Neutrophil (primary cell): ENCODE measurements at regions not wholly inside any gene's neighbourhood (a gene's known extent, or its start where the extent isn't known, plus 50 kb on each side); places are given as distances from the start of the nearest gene placed in this dataset.

Source experiments
- H3K27ac ChIP-seq: fragments of 200-600 bp; sonication (generic); 2 replicates; pipeline ENCODE4 v1.5.1; 2016; ENCODE audit warnings: mild to moderate bottlenecking, moderate library complexity
- H3K27me3 ChIP-seq: fragments of 200-600 bp; sonication (generic); 2 replicates; pipeline ENCODE4 v1.6.0; 2016; ENCODE audit warnings: mild to moderate bottlenecking
- H3K36me3 ChIP-seq: fragments of 200-600 bp; sonication (generic); 2 replicates; pipeline ENCODE4 v1.5.1; 2017
- H3K4me1 ChIP-seq, 2 experiments: fragments of 200-600 bp in 1 of 2; sonication (generic) in 1 of 2; 1 replicate in 1 of 2; 2 replicates in 1 of 2; pipeline versions ENCODE4 v1.5.1 to v1.6.1; 2013 to 2016; ENCODE audit warnings: low read depth in 1 of 2, low read length in 1 of 2, mild to moderate bottlenecking in 1 of 2, moderate library complexity in 1 of 2; ENCODE audit not compliant: control insufficient read depth in 1 of 2, insufficient read depth in 1 of 2
- H3K4me3 ChIP-seq, 2 experiments: fragments of 200-600 bp in 1 of 2; sonication (generic) in 1 of 2; 1 replicate in 1 of 2; 2 replicates in 1 of 2; pipeline ENCODE4 v1.5.1; 2013 to 2016; ENCODE audit warnings: low read depth in 1 of 2, low read length in 1 of 2, mild to moderate bottlenecking in 1 of 2, moderate library complexity in 1 of 2
- H3K9me3 ChIP-seq: fragments of 200-600 bp; sonication (generic); 2 replicates; pipeline ENCODE4 v1.5.1; 2016
- TF ChIP-seq, protein P1 (sequence below): fragments of 200-600 bp; sonication (generic); IDR thresholded peaks from 2 replicates; pipeline ENCODE4 v1.5.1; 2016; ENCODE audit warnings: antibody characterized with exemption

DNA sequence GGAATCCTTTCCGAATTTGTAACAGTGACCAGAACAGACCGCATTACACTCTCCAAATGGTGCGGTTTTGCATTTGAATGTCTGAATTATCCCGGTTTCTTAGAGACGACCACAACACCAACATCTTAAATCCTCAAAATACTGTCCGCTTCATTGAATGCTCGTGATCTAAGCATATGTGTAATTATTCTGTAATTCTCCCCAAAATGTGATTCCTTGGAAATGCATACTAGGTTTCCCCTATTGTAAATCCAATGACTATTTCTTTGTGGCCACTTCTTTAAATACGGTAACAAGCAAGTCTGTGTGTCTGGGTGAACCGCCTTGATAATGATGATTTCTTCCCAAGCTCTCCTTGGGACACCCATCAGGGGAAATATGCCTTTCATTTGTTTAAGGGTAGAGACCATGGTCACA is 87.3 kb upstream of the DBX1 start:
- TF ChIP-seq, protein P1, sequence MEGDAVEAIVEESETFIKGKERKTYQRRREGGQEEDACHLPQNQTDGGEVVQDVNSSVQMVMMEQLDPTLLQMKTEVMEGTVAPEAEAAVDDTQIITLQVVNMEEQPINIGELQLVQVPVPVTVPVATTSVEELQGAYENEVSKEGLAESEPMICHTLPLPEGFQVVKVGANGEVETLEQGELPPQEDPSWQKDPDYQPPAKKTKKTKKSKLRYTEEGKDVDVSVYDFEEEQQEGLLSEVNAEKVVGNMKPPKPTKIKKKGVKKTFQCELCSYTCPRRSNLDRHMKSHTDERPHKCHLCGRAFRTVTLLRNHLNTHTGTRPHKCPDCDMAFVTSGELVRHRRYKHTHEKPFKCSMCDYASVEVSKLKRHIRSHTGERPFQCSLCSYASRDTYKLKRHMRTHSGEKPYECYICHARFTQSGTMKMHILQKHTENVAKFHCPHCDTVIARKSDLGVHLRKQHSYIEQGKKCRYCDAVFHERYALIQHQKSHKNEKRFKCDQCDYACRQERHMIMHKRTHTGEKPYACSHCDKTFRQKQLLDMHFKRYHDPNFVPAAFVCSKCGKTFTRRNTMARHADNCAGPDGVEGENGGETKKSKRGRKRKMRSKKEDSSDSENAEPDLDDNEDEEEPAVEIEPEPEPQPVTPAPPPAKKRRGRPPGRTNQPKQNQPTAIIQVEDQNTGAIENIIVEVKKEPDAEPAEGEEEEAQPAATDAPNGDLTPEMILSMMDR = no peak
- H3K4me3 ChIP-seq = no peak overlapping the region
- no peaks in the 10 kb centered on the region for H3K36me3 ChIP-seq
- peaks cover 49% of the 10 kb centered on the region for H3K27me3 ChIP-seq
- no peak overlapping the region for H3K27ac ChIP-seq
- H3K4me1 ChIP-seq = no peaks in the 10 kb centered on the region
- H3K9me3 ChIP-seq = no peaks in the 10 kb centered on the region

DNA sequence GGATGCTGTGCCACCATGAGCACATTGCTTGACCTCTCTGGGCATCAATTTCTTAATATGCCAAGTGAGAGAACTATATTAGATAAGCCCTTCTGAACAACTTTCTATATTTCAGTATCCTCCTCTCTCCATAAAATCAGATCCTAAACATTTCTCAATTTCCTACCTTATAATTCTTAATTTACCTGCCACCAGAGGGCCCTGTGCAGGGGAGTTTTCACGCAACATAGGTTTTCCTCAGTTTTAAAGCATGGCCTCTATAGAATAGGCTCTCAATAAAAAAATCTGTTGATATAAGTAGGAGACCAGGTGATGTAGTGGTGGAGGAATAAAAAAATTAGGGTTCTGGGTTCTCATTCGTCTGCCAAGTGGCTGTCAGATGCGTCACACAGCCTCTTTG is 83.7 kb upstream of the DBX1 start:
- Histone ChIP-seq H3K4me1 (no peaks in the 10 kb centered on the region), H3K27ac (no peak overlapping the region), H3K27me3 (peaks cover 38% of the 10 kb centered on the region), H3K36me3 (no peaks in the 10 kb centered on the region), H3K4me3 (no peak overlapping the region), H3K9me3 (no peaks in the 10 kb centered on the region)
- TF ChIP-seq, protein P1 = no peak

DNA sequence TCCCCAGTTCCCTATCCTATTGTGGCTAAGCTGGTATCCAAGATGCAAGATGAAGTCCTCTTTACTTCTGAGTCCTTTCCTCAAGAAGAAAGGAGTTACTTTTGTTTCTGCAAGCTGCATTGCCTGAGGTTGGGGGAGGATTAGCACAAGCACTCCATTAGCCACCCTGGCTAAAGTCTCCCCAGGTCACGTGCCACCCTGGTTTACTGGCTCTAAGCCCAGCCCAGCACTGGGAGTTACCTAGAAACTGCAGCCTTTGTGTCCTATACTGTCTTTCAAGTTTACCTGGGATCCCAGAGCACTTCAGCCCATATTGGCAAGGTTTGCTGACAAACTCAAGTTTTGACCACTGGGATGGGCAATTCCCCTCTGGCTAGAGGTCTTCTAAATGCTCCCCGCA is 78.4 kb upstream of the DBX1 start:
- Histone ChIP-seq H3K36me3 (no peaks in the 10 kb centered on the region), H3K9me3 (no peaks in the 10 kb centered on the region), H3K4me3 (no peak overlapping the region), H3K27me3 (peaks cover 13% of the 10 kb centered on the region), H3K4me1 (no peaks in the 10 kb centered on the region), H3K27ac (no peak overlapping the region)
- TF ChIP-seq, protein P1 = no peak

DNA sequence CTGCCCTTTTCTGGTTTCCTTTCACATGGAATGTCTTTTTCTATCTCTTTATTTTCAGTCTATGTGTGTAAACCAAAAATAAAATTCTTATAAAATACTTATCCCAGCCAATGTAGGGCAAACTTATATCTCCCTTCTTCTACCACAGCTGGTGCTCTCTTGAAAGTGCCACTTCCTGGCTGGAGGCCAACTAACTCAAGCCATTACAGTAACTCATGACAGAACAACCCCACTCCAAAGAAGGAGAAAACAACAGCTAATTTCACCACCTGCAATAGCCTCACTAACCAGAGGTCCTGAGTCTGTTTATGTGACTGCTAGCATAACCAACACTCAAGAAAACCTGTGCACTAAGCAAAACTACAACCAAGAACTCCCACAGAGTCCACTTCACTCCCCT is 74.9 kb upstream of the DBX1 start:
- H3K36me3 ChIP-seq = no peaks in the 10 kb centered on the region
- H3K4me1 ChIP-seq = no peaks in the 10 kb centered on the region
- no peak overlapping the region for H3K4me3 ChIP-seq
- H3K9me3 ChIP-seq = no peaks in the 10 kb centered on the region
- H3K27me3 ChIP-seq = peaks cover 1% of the 10 kb centered on the region
- TF ChIP-seq, protein P1 = no peak
- no peak overlapping the region for H3K27ac ChIP-seq

DNA sequence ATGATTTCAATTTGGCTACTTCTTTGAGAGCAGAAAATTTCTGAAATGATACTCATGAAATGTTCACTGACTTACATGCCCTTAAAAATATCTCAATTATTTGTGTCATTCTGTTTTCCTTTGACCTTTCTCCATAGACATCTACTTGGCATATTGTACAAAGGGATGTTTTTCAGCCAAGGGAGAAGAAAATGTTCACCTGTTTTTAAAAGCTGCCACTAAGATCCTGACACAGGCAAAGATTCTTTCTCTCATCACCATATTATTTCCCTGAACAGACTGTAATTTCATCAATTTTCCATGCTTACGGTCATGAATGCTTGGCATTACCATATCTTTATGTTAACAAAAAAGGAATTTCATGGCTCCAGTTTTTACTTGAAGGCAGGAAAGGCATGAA is 67.4 kb upstream of the DBX1 start:
- no peaks in the 10 kb centered on the region for H3K36me3 ChIP-seq
- TF ChIP-seq, protein P1 = no peak

DNA sequence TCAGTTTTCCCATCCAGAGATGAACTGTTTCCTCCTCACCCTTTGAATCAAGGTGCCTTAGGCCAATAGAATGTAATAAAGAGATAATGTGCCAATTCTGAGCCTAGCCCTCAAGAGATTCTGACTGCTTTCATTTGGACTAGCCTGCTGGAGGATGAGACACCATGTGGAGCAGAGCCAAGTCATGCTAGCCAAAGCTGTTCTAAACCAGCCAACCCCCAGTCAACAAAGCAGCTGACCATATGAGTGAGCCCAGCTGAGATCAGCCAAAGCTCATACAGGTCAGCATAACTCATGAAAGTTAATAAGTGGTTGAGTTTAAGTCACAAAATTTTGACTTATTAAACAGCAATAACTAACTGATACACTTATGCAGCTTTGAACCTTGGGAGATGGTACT is 66.7 kb upstream of the DBX1 start:
- Histone ChIP-seq H3K36me3 (no peaks in the 10 kb centered on the region), H3K4me3 (no peak overlapping the region), H3K27ac (no peak overlapping the region), H3K27me3 (peaks cover 4% of the 10 kb centered on the region), H3K9me3 (no peaks in the 10 kb centered on the region), H3K4me1 (no peaks in the 10 kb centered on the region)
- TF ChIP-seq, protein P1 = no peak

More for the DNA sequence above, 67.4 kb upstream of the DBX1 start:
- Histone ChIP-seq H3K27me3 (peaks cover 2% of the 10 kb centered on the region), H3K27ac (no peak overlapping the region), H3K4me3 (no peak overlapping the region), H3K9me3 (no peaks in the 10 kb centered on the region), H3K4me1 (no peaks in the 10 kb centered on the region)
